GM12872 (cell line): ENCODE measurements at regions not wholly inside any gene's neighbourhood (a gene's known extent, or its start where the extent isn't known, plus 50 kb on each side); places are given as distances from the start of the nearest gene placed in this dataset.
A peak's percentile ranks its signal among the peaks of the same experiment; 100 is the strongest.

Source experiments
- TF ChIP-seq, protein P1 (sequence below): IDR thresholded peaks from 3 replicates; pipeline ENCODE4 v1.5.1; 2011; ENCODE audit warnings: low read depth, mild to moderate bottlenecking, low read length, moderate library complexity; ENCODE audit not compliant: insufficient read depth

DNA sequence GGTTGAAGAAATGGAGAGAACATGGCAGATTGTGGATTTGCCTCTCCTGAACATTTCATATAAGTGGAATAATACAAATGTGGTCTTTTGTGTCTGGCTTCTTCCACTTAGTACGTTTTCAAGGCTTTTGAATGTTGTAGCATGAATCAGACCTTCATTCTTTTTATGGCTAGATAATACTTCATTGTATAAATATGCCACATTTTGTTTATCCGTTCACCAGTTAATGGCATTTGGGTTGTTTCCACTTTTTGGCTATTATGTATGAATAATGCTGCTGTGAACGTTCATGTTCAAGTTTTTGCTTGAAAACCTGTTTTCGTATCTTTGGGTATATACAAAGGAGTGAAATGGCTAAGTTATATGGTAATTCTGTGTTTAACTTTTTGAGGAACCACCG lies 130.4 kb downstream of the TANC2 start:
- TF ChIP-seq, protein P1, sequence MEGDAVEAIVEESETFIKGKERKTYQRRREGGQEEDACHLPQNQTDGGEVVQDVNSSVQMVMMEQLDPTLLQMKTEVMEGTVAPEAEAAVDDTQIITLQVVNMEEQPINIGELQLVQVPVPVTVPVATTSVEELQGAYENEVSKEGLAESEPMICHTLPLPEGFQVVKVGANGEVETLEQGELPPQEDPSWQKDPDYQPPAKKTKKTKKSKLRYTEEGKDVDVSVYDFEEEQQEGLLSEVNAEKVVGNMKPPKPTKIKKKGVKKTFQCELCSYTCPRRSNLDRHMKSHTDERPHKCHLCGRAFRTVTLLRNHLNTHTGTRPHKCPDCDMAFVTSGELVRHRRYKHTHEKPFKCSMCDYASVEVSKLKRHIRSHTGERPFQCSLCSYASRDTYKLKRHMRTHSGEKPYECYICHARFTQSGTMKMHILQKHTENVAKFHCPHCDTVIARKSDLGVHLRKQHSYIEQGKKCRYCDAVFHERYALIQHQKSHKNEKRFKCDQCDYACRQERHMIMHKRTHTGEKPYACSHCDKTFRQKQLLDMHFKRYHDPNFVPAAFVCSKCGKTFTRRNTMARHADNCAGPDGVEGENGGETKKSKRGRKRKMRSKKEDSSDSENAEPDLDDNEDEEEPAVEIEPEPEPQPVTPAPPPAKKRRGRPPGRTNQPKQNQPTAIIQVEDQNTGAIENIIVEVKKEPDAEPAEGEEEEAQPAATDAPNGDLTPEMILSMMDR = no peak

DNA sequence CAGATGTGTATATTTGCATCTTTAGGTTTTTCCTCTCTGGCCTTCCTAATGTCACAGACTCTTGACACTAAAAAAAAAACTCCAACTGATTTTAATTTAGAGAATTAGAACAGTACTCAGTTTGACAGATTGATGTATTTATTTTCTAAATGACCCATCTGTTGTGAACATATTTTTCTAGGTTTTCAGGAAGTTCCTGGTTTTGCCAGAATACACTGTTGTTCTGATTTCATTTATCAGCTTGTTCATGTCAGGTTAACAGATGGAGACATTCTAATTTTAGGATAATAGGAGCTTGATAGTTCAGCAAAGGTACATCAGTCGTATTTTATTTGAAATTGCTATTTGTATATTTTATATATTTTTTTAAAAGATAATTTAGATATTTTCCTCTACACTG lies 133.4 kb downstream of the TANC2 start:
- TF ChIP-seq, protein P1 = no peak

DNA sequence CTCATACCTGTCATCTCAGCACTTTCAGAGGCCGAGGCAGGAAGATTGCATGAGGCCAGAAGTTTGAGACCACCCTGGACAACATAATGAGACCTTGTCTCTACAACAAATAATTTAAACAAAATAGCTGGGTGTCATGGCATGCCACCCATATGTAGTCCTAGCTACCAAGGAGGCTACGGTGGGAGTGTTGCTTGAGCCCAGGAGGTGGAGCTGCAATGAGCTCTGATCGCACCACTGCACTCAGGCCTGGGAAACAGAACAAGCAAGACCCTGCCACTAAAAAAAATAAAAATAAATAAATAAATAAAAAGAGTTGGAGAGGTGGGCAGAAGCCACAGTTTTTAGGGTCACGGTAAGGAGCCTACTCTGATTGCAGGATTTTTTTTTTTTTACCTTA lies 136.0 kb downstream of the TANC2 start:
- TF ChIP-seq, protein P1 = no peak

DNA sequence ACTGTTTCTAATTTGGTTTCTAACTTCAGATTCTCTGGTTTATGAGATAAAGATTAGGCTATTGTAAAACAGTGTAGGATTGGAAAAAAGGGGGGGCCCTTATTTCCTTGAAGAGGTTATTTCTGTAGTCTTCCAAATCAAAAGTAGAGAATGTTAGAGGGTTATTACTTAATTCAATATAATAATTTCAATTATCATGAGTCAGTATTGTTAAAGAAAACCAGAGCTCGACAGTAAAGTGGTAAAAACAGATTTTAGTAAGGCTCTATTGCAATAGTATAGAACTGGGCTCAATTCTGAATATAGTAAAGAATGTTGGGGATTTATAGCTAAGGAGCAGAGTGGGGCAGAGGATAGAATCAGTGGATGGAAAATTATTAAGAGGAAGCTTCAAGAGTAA lies 140.0 kb downstream of the TANC2 start:
- TF ChIP-seq, protein P1 = no peak

DNA sequence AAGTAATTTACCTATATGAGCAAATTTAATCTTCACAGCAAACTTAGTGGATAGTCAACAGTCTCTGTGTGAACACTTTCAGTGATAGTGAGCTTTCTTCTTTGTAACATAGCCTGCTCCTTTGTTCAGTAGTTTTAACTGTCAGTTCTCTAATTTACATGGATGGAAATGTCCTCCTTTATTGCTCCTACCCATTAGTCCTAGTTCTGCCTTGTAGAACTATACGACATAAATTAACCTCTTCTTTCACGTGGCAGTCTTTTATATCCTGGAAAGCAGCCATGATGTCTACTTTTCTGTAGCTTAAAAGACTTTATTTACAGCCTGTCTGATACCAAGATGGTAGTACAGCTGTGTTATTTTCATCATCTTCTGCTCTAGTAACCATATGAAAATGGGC lies 143.6 kb downstream of the TANC2 start:
- TF ChIP-seq, protein P1 = no peak

DNA sequence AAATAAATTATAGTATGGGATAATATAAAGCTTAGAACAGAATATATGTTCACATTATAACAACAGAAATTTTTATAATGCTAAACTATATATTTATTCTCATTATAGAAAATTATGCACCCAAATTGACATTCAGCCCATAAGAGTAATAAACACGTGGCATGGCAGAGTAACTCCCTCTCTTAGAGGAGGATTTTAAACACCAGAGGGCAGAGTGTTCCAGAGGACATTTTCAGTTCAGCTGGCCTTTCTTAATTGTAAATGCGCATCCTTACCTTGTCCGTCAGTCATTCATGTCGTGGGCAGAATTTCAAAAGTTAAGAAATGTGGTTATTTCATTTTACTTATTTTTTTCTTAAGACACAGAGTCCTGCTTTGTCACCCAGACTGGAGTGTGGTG lies 147.1 kb downstream of the TANC2 start:
- TF ChIP-seq, protein P1 = 0 out of 3 replicates have a peak, but pooled peaks have one; percentile 11

DNA sequence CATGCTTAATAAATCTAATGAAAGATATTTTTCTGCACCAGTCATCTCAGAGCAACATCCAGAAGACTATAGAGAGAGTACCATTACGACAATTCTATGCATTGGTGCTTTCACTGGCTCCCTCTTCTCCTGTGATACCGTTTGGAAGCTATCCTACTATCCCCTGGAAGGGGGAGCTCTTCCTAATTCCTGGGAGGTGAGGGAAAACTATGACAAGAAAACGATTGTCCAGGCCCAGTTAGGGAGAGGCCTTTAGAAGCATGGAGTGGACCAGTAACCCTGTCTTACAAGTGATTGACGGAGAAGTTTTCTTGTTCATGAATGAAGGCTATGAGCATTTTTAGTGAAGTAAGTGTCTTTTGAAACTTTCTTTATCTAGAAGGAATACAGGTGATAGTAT lies 150.2 kb downstream of the TANC2 start:
- TF ChIP-seq, protein P1 = no peak
